B cell (primary cell): ENCODE measurements at regions not wholly inside any gene's neighbourhood (a gene's known extent, or its start where the extent isn't known, plus 50 kb on each side); places are given as distances from the start of the nearest gene placed in this dataset.

Experiments
- ATAC-seq: fragments of 200-7000 bp; cut with Tn5 transposase; one replicate; pipeline ENCODE4 v1.10.0; 2021; ENCODE audit warnings: low read depth, mild to moderate bottlenecking, moderate number of reproducible peaks, moderate library complexity
- CTCF ChIA-PET: fragments of 350-600 bp; sonication (Branson Sonifier 250); formaldehyde crosslinking; loops from one replicate; lab custom pipeline; 2021; ENCODE audit warnings: antibody characterized with exemption, inconsistent platforms; lab: Charles Lee
- POLR2A ChIA-PET: fragments of 350-600 bp; sonication (Branson Sonifier 250); formaldehyde crosslinking; loops from one replicate; lab custom pipeline; 2021; ENCODE audit warnings: antibody characterized with exemption; lab: Charles Lee
- DNase-seq: peaks from one replicate; pipeline ENCODE4 v3.0.0; 2013
- H2AFZ ChIP-seq: 2 replicates; pipeline ENCODE4 v1.6.1; 2012; ENCODE audit warnings: mild to moderate bottlenecking, low read depth, low read length; ENCODE audit not compliant: insufficient read depth, poor library complexity, severe bottlenecking
- H3K27ac ChIP-seq, 2 donors: 1 replicate in 1 of 2; 2 replicates in 1 of 2; pipeline ENCODE4 v1.5.1; 2012 to 2013; ENCODE audit warnings: low read length in 2 of 2, mild to moderate bottlenecking in 2 of 2, moderate library complexity in 1 of 2
- H3K27me3 ChIP-seq, 4 experiments: fragments of 200-600 bp in 1 of 4; sonication (generic) in 1 of 4; replicated peaks in 1 of 4; 1 replicate in 2 of 4; 2 replicates in 2 of 4; pipeline versions ENCODE4 v1.6.1 to v1.7.0; 2013 to 2016; ENCODE audit warnings: low read length in 3 of 4, mild to moderate bottlenecking in 2 of 4, mixed read lengths in 1 of 4, moderate library complexity in 1 of 4; ENCODE audit not compliant: insufficient read depth in 4 of 4, control insufficient read depth in 3 of 4; ENCODE audit errors: control extremely low read depth in 1 of 4
- H3K36me3 ChIP-seq, 2 experiments: replicated peaks in 1 of 2; 1 replicate in 1 of 2; 2 replicates in 1 of 2; pipeline versions ENCODE4 v1.6.1 to v1.7.1; 2013; ENCODE audit warnings: low read length in 1 of 2; ENCODE audit not compliant: insufficient read depth in 2 of 2, control insufficient read depth in 1 of 2; ENCODE audit errors: control extremely low read depth in 1 of 2, extremely low read depth in 1 of 2
- H3K4me1 ChIP-seq, 2 donors: fragments of 200-600 bp in 1 of 2; sonication (generic) in 1 of 2; 1 replicate in 1 of 2; 2 replicates in 1 of 2; pipeline versions ENCODE4 v1.5.1 to v1.6.1; 2013 to 2017; ENCODE audit warnings: low read length in 2 of 2; ENCODE audit not compliant: control insufficient read depth in 2 of 2, insufficient read depth in 2 of 2
- H3K4me2 ChIP-seq: replicated peaks from 2 replicates; pipeline ENCODE3; 2012; ENCODE audit warnings: mild to moderate bottlenecking, low read depth, low read length; ENCODE audit not compliant: poor library complexity, severe bottlenecking
- H3K4me3 ChIP-seq, 5 experiments: fragments of 200-600 bp in 1 of 5; sonication (generic) in 1 of 5; 1 replicate in 3 of 5; 2 replicates in 2 of 5; pipeline versions ENCODE4 v1.5.1 to v1.7.0; 2011 to 2016; ENCODE audit warnings: low read length in 4 of 5, mild to moderate bottlenecking in 4 of 5, low read depth in 2 of 5, control low read depth in 1 of 5, moderate library complexity in 1 of 5; ENCODE audit not compliant: insufficient read depth in 1 of 5; ENCODE audit errors: control extremely low read depth in 1 of 5, extremely low read depth in 1 of 5
- H3K79me2 ChIP-seq: fragments of 200-600 bp; sonication (generic); one replicate; pipeline ENCODE4 v1.6.0; 2016; ENCODE audit warnings: low read length; ENCODE audit not compliant: control insufficient read depth, insufficient read depth
- H3K9ac ChIP-seq: fragments of 200-600 bp; sonication (generic); 2 replicates; pipeline ENCODE4 v1.6.1; 2017; ENCODE audit warnings: mild to moderate bottlenecking, low read length, moderate library complexity
- H3K9me3 ChIP-seq, 3 donors: one replicate each; pipeline versions ENCODE4 v1.6.1 to v1.7.1; 2013; ENCODE audit warnings: low read length in 2 of 3; ENCODE audit not compliant: control insufficient read depth in 2 of 3, insufficient read depth in 1 of 3; ENCODE audit errors: control extremely low read depth in 1 of 3
- H4K20me1 ChIP-seq: 2 replicates; pipeline ENCODE4 v1.6.0; 2012; ENCODE audit warnings: mild to moderate bottlenecking, low read length; ENCODE audit not compliant: insufficient read depth, control insufficient read depth, poor library complexity, severe bottlenecking
- H3K27ac Mint-ChIP-seq: one replicate; pipeline ENCODE4 v1.8.0; 2021; ENCODE audit warnings: mixed read lengths
- H3K27me3 Mint-ChIP-seq: one replicate; pipeline ENCODE4 v1.8.0; 2021; ENCODE audit warnings: mixed read lengths
- H3K4me1 Mint-ChIP-seq: one replicate; pipeline ENCODE4 v1.8.0; 2021; ENCODE audit warnings: mixed read lengths
- H3K4me3 Mint-ChIP-seq: one replicate; pipeline ENCODE4 v1.8.0; 2021; ENCODE audit warnings: mixed read lengths
- H3K9me3 Mint-ChIP-seq: one replicate; pipeline ENCODE4 v1.8.0; 2022; ENCODE audit warnings: mixed read lengths; ENCODE audit not compliant: insufficient read depth
- EZH2 ChIP-seq: IDR thresholded peaks from 2 replicates; pipeline ENCODE4 v1.6.1; 2012; ENCODE audit warnings: borderline replicate concordance, low read depth, mild to moderate bottlenecking, moderate library complexity, low read length; ENCODE audit not compliant: insufficient read depth, poor library complexity, severe bottlenecking
- WGBS: methylation state at CpG from one replicate; pipeline ENCODE4 v1.1.5; 2013; ENCODE audit warnings: missing lambda C conversion rate; ENCODE audit not compliant: insufficient coverage; 5-methylcytosine and 5-hydroxymethylcytosine counted together
- intact Hi-C: fragments of 100-400 bp; cut with micrococcal nuclease; formaldehyde crosslinking; loops from one replicate; pipeline ENCODE4 v1.10.0; 2022
- TF ChIP-seq, protein P1 (sequence below): fragments of 200-600 bp; IDR thresholded peaks from one replicate; pipeline ENCODE4 v1.8.0; 2022; ENCODE audit warnings: antibody characterized with exemption, mild to moderate bottlenecking

DNA sequence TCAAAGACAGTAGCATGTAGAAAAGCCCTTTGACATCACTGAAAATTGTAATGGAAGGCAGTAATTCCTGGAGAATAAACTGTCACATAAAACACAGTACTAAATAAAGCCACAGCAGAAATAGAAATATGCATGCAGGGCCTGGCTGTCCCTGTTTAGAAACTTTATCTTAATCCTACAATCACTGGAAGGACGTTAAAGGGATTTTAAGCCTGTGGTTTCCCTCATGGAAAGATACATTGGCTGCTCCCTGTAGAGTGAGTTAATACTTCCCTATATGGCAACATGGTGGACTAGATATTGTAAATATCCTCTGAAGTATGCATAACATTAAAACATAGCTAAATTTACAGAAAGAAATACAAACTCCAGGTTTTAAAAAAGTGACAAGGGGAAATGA lies 1334.9 kb upstream of the CELF2 start:
- Histone ChIP-seq H4K20me1 (no peaks in the 10 kb centered on the region), H3K36me3 (no peaks in the 10 kb centered on the region), H3K4me3 (no peak overlapping the region), H3K79me2 (no peaks in the 10 kb centered on the region), H3K9ac (no peak overlapping the region), H3K27ac (no peak overlapping the region), H2AFZ (no peak overlapping the region), H3K4me2 (no peak overlapping the region), H3K4me1 (no peaks in the 10 kb centered on the region), H3K27me3 (no peaks in the 10 kb centered on the region), H3K9me3 (peaks cover 0 to 6% (median 0%) of the 10 kb centered on the region in 3 donors)
- H3K4me3 Mint-ChIP-seq = no peak overlapping the region
- no peak overlapping the region for H3K27ac Mint-ChIP-seq
- H3K9me3 Mint-ChIP-seq = peaks cover 3% of the 10 kb centered on the region
- no peaks in the 10 kb centered on the region for H3K4me1 Mint-ChIP-seq
- ChIA-PET CTCF (no interaction called here), POLR2A (no interaction called here)
- no peak for DNase-seq
- no peaks in the 10 kb centered on the region for H3K27me3 Mint-ChIP-seq
- intact Hi-C loops = no loop called here
- no peak for ATAC-seq
- no CpG with 5 or more reads among the region's 1 CpG for WGBS
- TF ChIP-seq, protein P1, sequence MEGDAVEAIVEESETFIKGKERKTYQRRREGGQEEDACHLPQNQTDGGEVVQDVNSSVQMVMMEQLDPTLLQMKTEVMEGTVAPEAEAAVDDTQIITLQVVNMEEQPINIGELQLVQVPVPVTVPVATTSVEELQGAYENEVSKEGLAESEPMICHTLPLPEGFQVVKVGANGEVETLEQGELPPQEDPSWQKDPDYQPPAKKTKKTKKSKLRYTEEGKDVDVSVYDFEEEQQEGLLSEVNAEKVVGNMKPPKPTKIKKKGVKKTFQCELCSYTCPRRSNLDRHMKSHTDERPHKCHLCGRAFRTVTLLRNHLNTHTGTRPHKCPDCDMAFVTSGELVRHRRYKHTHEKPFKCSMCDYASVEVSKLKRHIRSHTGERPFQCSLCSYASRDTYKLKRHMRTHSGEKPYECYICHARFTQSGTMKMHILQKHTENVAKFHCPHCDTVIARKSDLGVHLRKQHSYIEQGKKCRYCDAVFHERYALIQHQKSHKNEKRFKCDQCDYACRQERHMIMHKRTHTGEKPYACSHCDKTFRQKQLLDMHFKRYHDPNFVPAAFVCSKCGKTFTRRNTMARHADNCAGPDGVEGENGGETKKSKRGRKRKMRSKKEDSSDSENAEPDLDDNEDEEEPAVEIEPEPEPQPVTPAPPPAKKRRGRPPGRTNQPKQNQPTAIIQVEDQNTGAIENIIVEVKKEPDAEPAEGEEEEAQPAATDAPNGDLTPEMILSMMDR = no peak
- TF ChIP-seq EZH2 = no peak

DNA sequence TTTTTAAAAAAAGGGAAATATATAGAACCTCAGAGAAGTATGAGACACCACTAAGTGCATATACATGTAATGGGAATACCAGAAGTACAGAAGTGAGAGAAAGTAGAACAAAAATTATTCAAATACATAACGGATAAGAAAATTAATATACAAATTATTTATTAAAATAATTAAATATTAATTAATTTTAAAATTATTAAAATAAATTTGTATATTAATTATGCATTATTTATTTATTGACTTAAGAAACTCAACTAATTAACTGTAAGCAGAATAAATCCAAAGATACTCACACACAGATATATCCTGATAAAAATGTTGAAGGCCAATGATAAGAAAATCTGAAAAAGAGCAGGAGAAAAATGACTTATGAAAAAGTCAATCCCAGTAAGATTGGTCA lies 1333.5 kb upstream of the CELF2 start:
- no CpG with 5 or more reads among the region's 1 CpG for WGBS
- CTCF ChIA-PET = no interaction called here

More for the DNA sequence above, 1333.5 kb upstream of the CELF2 start:
- Mint-ChIP-seq H3K9me3 (peaks cover 3% of the 10 kb centered on the region), H3K4me3 (no peak overlapping the region), H3K27me3 (no peaks in the 10 kb centered on the region), H3K4me1 (no peaks in the 10 kb centered on the region), H3K27ac (no peak overlapping the region)
- ATAC-seq (no peak), DNase-seq (no peak)
- H3K9me3 ChIP-seq = peaks cover 0 to 6% (median 0%) of the 10 kb centered on the region in 3 donors
- no peak overlapping the region for H3K27ac ChIP-seq
- no peaks in the 10 kb centered on the region for H3K4me1 ChIP-seq
- H3K36me3 ChIP-seq = no peaks in the 10 kb centered on the region
- no peak overlapping the region for H3K9ac ChIP-seq
- POLR2A ChIA-PET = no interaction called here
- intact Hi-C loops = no loop called here
- no peak for TF ChIP-seq EZH2
- TF ChIP-seq, protein P1 = no peak
- H3K4me2 ChIP-seq = no peak overlapping the region
- no peaks in the 10 kb centered on the region for H4K20me1 ChIP-seq
- H2AFZ ChIP-seq = no peak overlapping the region
- no peaks in the 10 kb centered on the region for H3K79me2 ChIP-seq
- H3K27me3 ChIP-seq = no peaks in the 10 kb centered on the region
- H3K4me3 ChIP-seq = no peak overlapping the region
